ENCODE measurements at regions not wholly inside any gene's neighbourhood (a gene's known extent, or its start where the extent isn't known, plus 50 kb on each side); places are given as distances from the start of the nearest gene placed in this dataset.
"Not testable (repeated sequence)": the region's sequence is repeated elsewhere in the genome, so short reads cannot be mapped to it uniquely, and the experiment has no call there.

GRCh38 chr7:149680331-149681025 lies 92.9 kb downstream of the ZNF467 start:
- intact Hi-C loops (cut with micrococcal nuclease) = no loop called here
- DNase-seq = no peak
- Mint-ChIP-seq H3K27me3 (ENCODE audit: low read depth) (peaks cover 29% of the 10 kb centered on the region), H3K27ac (no peak overlapping the region), H3K9me3 (peaks cover 4% of the 10 kb centered on the region), H3K36me3 (ENCODE audit: low read depth) (no peaks in the 10 kb centered on the region), H3K4me1 (ENCODE audit: low read depth) (no peaks in the 10 kb centered on the region), H3K4me3 (no peak overlapping the region)
- CTCF ChIA-PET = no interaction called here

GRCh38 chr7:149674728-149675385 lies 98.5 kb downstream of the ZNF467 start:
- H3K27ac Mint-ChIP-seq; H3K4me3 Mint-ChIP-seq; H3K9me3 Mint-ChIP-seq; DNase-seq; H3K36me3 Mint-ChIP-seq (ENCODE audit: low read depth); intact Hi-C loops (cut with micrococcal nuclease); H3K4me1 Mint-ChIP-seq (ENCODE audit: low read depth): not testable (repeated sequence)
- peaks cover 30% of the 10 kb centered on the region for H3K27me3 Mint-ChIP-seq (ENCODE audit: low read depth)
- CTCF ChIA-PET = interaction anchor here (2.2 kb wide), 1 partner anchor 11 kb away, joined by 6 read pairs; no protein-coding TSS in a partner anchor

GRCh38 chr7:149673006-149673405 lies 100.4 kb downstream of the ZNF467 start:
- DNase-seq = no peak
- CTCF ChIA-PET = no interaction called here

GRCh38 chr7:149670288-149670687 lies 103.1 kb downstream of the ZNF467 start:
- Mint-ChIP-seq H3K4me3 (no peak overlapping the region), H3K27ac (no peak overlapping the region), H3K36me3 (ENCODE audit: low read depth) (no peaks in the 10 kb centered on the region), H3K27me3 (ENCODE audit: low read depth) (peaks cover 29% of the 10 kb centered on the region), H3K9me3 (no peaks in the 10 kb centered on the region), H3K4me1 (ENCODE audit: low read depth) (no peaks in the 10 kb centered on the region)
- CTCF ChIA-PET = interaction anchor here (1.0 to 2.6 kb wide), 6 partner anchors 8 to 72 kb away, joined by 3 to 10 read pairs (median 3); a partner anchor contains a TSS
- no peak for DNase-seq
- intact Hi-C loops (cut with micrococcal nuclease) = no loop called here

More at GRCh38 chr7:149673006-149673405, 100.4 kb downstream of the ZNF467 start:
- Mint-ChIP-seq H3K27me3 (ENCODE audit: low read depth) (peaks cover 27% of the 10 kb centered on the region), H3K4me3 (no peak overlapping the region), H3K9me3 (no peaks in the 10 kb centered on the region), H3K36me3 (ENCODE audit: low read depth) (no peaks in the 10 kb centered on the region), H3K4me1 (ENCODE audit: low read depth) (no peaks in the 10 kb centered on the region), H3K27ac (no peak overlapping the region)
- intact Hi-C loops (cut with micrococcal nuclease) = no loop called here

- Mint-ChIP-seq H3K4me1 (ENCODE audit: low read depth) (no peaks in the 10 kb centered on the region), H3K9me3 (no peaks in the 10 kb centered on the region), H3K27me3 (ENCODE audit: low read depth) (peaks cover 29% of the 10 kb centered on the region), H3K27ac (no peak overlapping the region), H3K4me3 (no peak overlapping the region), H3K36me3 (ENCODE audit: low read depth) (no peaks in the 10 kb centered on the region)
- peak; percentile 34 for DNase-seq
- intact Hi-C loops (cut with micrococcal nuclease) = loop anchor here (1.0 to 2.0 kb wide), 2 partner anchors 73 to 132 kb away; no protein-coding TSS in a partner anchor
- CTCF ChIA-PET = interaction anchor here (1.2 kb wide), 1 partner anchor 14 kb away, joined by 3 read pairs; no protein-coding TSS in a partner anchor
These were observed 104.1 kb downstream of the ZNF467 start for GRCh38 chr7:149669121-149669818.

- Mint-ChIP-seq H3K27ac (no peak overlapping the region), H3K36me3 (ENCODE audit: low read depth) (no peaks in the 10 kb centered on the region), H3K27me3 (ENCODE audit: low read depth) (peaks cover 25% of the 10 kb centered on the region), H3K4me1 (ENCODE audit: low read depth) (no peaks in the 10 kb centered on the region), H3K9me3 (no peaks in the 10 kb centered on the region), H3K4me3 (no peak overlapping the region)
- CTCF ChIA-PET = interaction anchor here (0.6 to 1.1 kb wide), 2 partner anchors 74 to 75 kb away, joined by 3 read pairs; no protein-coding TSS in a partner anchor
- intact Hi-C loops (cut with micrococcal nuclease) = no loop called here
- no peak for DNase-seq
These were observed 106.9 kb downstream of the ZNF467 start for GRCh38 chr7:149666360-149666945.

- H3K4me1 Mint-ChIP-seq (ENCODE audit: low read depth); H3K4me3 Mint-ChIP-seq; intact Hi-C loops (cut with micrococcal nuclease); DNase-seq; H3K27ac Mint-ChIP-seq; H3K9me3 Mint-ChIP-seq; H3K36me3 Mint-ChIP-seq (ENCODE audit: low read depth): not testable (repeated sequence)
- CTCF ChIA-PET = interaction anchor here (0.9 to 1.1 kb wide), 2 partner anchors 75 to 135 kb away, joined by 3 read pairs; no protein-coding TSS in a partner anchor
- peaks cover 22% of the 10 kb centered on the region for H3K27me3 Mint-ChIP-seq (ENCODE audit: low read depth)
These were observed 107.8 kb downstream of the ZNF467 start for GRCh38 chr7:149665618-149666017.

GRCh38 chr7:149664666-149665065 lies 108.7 kb downstream of the ZNF467 start:
- peaks cover 21% of the 10 kb centered on the region for H3K27me3 Mint-ChIP-seq (ENCODE audit: low read depth)
- DNase-seq = no peak
- no peaks in the 10 kb centered on the region for H3K36me3 Mint-ChIP-seq (ENCODE audit: low read depth)
- H3K4me1 Mint-ChIP-seq (ENCODE audit: low read depth) = no peaks in the 10 kb centered on the region
- CTCF ChIA-PET = interaction anchor here (0.9 to 3.6 kb wide), 2 partner anchors 76 to 135 kb away, joined by 3 to 60 read pairs; no protein-coding TSS in a partner anchor
- no peak overlapping the region for H3K4me3 Mint-ChIP-seq
- intact Hi-C loops (cut with micrococcal nuclease) = no loop called here
- no peak overlapping the region for H3K27ac Mint-ChIP-seq
- H3K9me3 Mint-ChIP-seq = no peaks in the 10 kb centered on the region

GRCh38 chr7:149664176-149664575 lies 109.2 kb downstream of the ZNF467 start:
- Mint-ChIP-seq H3K4me3 (no peak overlapping the region), H3K4me1 (ENCODE audit: low read depth) (no peaks in the 10 kb centered on the region), H3K27me3 (ENCODE audit: low read depth) (peaks cover 18% of the 10 kb centered on the region), H3K27ac (no peak overlapping the region), H3K9me3 (no peaks in the 10 kb centered on the region), H3K36me3 (ENCODE audit: low read depth) (no peaks in the 10 kb centered on the region)
- no peak for DNase-seq
- CTCF ChIA-PET = interaction anchor here (1.7 to 3.6 kb wide), 3 partner anchors 12 to 136 kb away, joined by 6 to 60 read pairs (median 10); no protein-coding TSS in a partner anchor
- intact Hi-C loops (cut with micrococcal nuclease) = no loop called here

GRCh38 chr7:149662591-149663095 lies 110.7 kb downstream of the ZNF467 start:
- H3K36me3 Mint-ChIP-seq (ENCODE audit: low read depth) = no peaks in the 10 kb centered on the region
- no peaks in the 10 kb centered on the region for H3K4me1 Mint-ChIP-seq (ENCODE audit: low read depth)
- no peaks in the 10 kb centered on the region for H3K9me3 Mint-ChIP-seq
- intact Hi-C loops (cut with micrococcal nuclease) = loop anchor here (1.0 to 2.0 kb wide), 3 partner anchors 80 to 137 kb away; no protein-coding TSS in a partner anchor
- H3K27me3 Mint-ChIP-seq (ENCODE audit: low read depth) = peaks cover 15% of the 10 kb centered on the region
- no peak overlapping the region for H3K27ac Mint-ChIP-seq
- CTCF ChIA-PET = interaction anchor here (0.5 to 3.6 kb wide), 30 partner anchors 9 to 1502 kb away, joined by 3 to 60 read pairs (median 4); no protein-coding TSS in a partner anchor
- H3K4me3 Mint-ChIP-seq = no peak overlapping the region
- peak; percentile 83 for DNase-seq

GRCh38 chr7:149655784-149656183 lies 117.6 kb downstream of the ZNF467 start:
- Mint-ChIP-seq H3K4me3 (no peak overlapping the region), H3K36me3 (ENCODE audit: low read depth) (peaks cover 2% of the 10 kb centered on the region), H3K4me1 (ENCODE audit: low read depth) (no peaks in the 10 kb centered on the region), H3K27ac (no peak overlapping the region), H3K27me3 (ENCODE audit: low read depth) (peaks cover 27% of the 10 kb centered on the region), H3K9me3 (peaks cover 4% of the 10 kb centered on the region)
- intact Hi-C loops (cut with micrococcal nuclease) = no loop called here
- CTCF ChIA-PET = no interaction called here
- no peak for DNase-seq

GRCh38 chr7:149654588-149654987 lies 118.8 kb downstream of the ZNF467 start:
- CTCF ChIA-PET = no interaction called here
- H3K4me1 Mint-ChIP-seq (ENCODE audit: low read depth) = no peaks in the 10 kb centered on the region
- DNase-seq = no peak
- peaks cover 2% of the 10 kb centered on the region for H3K36me3 Mint-ChIP-seq (ENCODE audit: low read depth)
- peaks cover 4% of the 10 kb centered on the region for H3K9me3 Mint-ChIP-seq
- H3K27me3 Mint-ChIP-seq (ENCODE audit: low read depth) = peaks cover 27% of the 10 kb centered on the region
- no peak overlapping the region for H3K4me3 Mint-ChIP-seq
- intact Hi-C loops (cut with micrococcal nuclease) = no loop called here
- no peak overlapping the region for H3K27ac Mint-ChIP-seq

Measured in activated naive CD4-positive, alpha-beta T cell treated with anti-CD3 and anti-CD28 coated beads for 36 hours (primary cell).